Testis (tissue), 2 donors: ENCODE measurements at regions not wholly inside any gene's neighbourhood (a gene's known extent, or its start where the extent isn't known, plus 50 kb on each side); places are given as distances from the start of the nearest gene placed in this dataset.

Experiments
- POLR2A ChIP-seq: fragments of 450-650 bp; IDR thresholded peaks from one replicate; pipeline ENCODE4 v1.6.1; 2017; ENCODE audit warnings: antibody characterized with exemption, mild to moderate bottlenecking, moderate library complexity
- TF ChIP-seq, protein P1 (sequence below), 3 experiments: fragments of 450-650 bp in 2 of 3; fragments of 200-600 bp in 1 of 3; sonication (generic) in 1 of 3; IDR thresholded peaks; one replicate each; pipeline ENCODE4 v1.5.1; 2016 to 2019; ENCODE audit warnings: antibody characterized with exemption in 3 of 3, mild to moderate bottlenecking in 2 of 3, moderate library complexity in 1 of 3

DNA sequence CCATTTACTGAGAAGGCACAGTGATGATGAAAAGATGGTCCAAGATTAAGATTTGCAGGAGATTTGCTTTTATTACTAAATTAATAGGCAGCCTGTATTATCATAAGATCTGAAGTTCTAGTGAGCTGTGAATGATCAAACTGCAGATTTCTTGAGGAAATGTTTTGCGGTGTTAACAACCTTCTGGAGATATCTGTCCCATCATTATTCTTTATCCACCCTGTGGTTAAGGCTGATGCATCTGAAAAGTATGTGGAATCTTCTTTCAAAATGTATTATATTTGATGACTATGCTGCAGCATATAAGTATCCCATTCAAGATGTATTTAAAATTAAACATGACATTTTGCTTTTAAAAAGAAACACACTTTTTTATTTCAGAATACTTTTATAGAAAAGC lies 150.3 kb downstream of the POLR1F start:
- TF ChIP-seq, protein P1, sequence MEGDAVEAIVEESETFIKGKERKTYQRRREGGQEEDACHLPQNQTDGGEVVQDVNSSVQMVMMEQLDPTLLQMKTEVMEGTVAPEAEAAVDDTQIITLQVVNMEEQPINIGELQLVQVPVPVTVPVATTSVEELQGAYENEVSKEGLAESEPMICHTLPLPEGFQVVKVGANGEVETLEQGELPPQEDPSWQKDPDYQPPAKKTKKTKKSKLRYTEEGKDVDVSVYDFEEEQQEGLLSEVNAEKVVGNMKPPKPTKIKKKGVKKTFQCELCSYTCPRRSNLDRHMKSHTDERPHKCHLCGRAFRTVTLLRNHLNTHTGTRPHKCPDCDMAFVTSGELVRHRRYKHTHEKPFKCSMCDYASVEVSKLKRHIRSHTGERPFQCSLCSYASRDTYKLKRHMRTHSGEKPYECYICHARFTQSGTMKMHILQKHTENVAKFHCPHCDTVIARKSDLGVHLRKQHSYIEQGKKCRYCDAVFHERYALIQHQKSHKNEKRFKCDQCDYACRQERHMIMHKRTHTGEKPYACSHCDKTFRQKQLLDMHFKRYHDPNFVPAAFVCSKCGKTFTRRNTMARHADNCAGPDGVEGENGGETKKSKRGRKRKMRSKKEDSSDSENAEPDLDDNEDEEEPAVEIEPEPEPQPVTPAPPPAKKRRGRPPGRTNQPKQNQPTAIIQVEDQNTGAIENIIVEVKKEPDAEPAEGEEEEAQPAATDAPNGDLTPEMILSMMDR (IDR thresholded peaks at IDR 0.05): no peak
- TF ChIP-seq POLR2A: no peak
